Left kidney (tissue), 1 donor: ENCODE measurements at regions not wholly inside any gene's neighbourhood (a gene's known extent, or its start where the extent isn't known, plus 50 kb on each side); places are given as distances from the start of the nearest gene placed in this dataset.
"Not testable (repeated sequence)": the region's sequence is repeated elsewhere in the genome, so short reads cannot be mapped to it uniquely, and the experiment has no call there.

ENCODE experiments used
- DNase-seq: peaks from one replicate; pipeline ENCODE4 v3.0.0-alpha.2; 2013

- DNase-seq: not testable (repeated sequence)
These were observed 180.7 kb upstream of the TMEM196 start for GRCh38 chr7:19954166-19954565.

GRCh38 chr7:19953411-19953810 is 180.0 kb upstream of the TMEM196 start:
- not testable (repeated sequence) for DNase-seq

- no peak for DNase-seq
These were observed 174.7 kb upstream of the TMEM196 start for GRCh38 chr7:19948160-19948559.

GRCh38 chr7:19944363-19945120 is 171.1 kb upstream of the TMEM196 start:
- no peak for DNase-seq

GRCh38 chr7:19939746-19940145 is 166.3 kb upstream of the TMEM196 start:
- DNase-seq: no peak

GRCh38 chr7:19932549-19933249 is 159.3 kb upstream of the TMEM196 start:
- no peak for DNase-seq

GRCh38 chr7:19930851-19931250 is 157.4 kb upstream of the TMEM196 start:
- no peak for DNase-seq

GRCh38 chr7:19930051-19930450 is 156.6 kb upstream of the TMEM196 start:
- DNase-seq: no peak

- DNase-seq: no peak
These were observed 154.8 kb upstream of the TMEM196 start for GRCh38 chr7:19928247-19928646.

- no peak for DNase-seq
These were observed 147.3 kb upstream of the TMEM196 start for GRCh38 chr7:19920705-19921104.

GRCh38 chr7:19920166-19920565 is 146.7 kb upstream of the TMEM196 start:
- no peak for DNase-seq

- peak; percentile 12 for DNase-seq
These were observed 146.1 kb upstream of the TMEM196 start for GRCh38 chr7:19919261-19920095.

- no peak for DNase-seq
These were observed 142.6 kb upstream of the TMEM196 start for GRCh38 chr7:19916046-19916445.

GRCh38 chr7:19915596-19915995 is 142.2 kb upstream of the TMEM196 start:
- DNase-seq: no peak

GRCh38 chr7:19914866-19915265 is 141.4 kb upstream of the TMEM196 start:
- no peak for DNase-seq

GRCh38 chr7:19900118-19900517 is 126.7 kb upstream of the TMEM196 start:
- no peak for DNase-seq

GRCh38 chr7:19899529-19899928 is 126.1 kb upstream of the TMEM196 start:
- DNase-seq: no peak

- not testable (repeated sequence) for DNase-seq
These were observed 109.5 kb upstream of the TMEM196 start for GRCh38 chr7:19882893-19883292.

GRCh38 chr7:19872094-19872493 is 98.7 kb upstream of the TMEM196 start:
- DNase-seq: no peak

GRCh38 chr7:19871102-19871501 is 97.7 kb upstream of the TMEM196 start:
- DNase-seq: no peak

GRCh38 chr7:19869979-19870378 is 96.6 kb upstream of the TMEM196 start:
- no peak for DNase-seq

- no peak for DNase-seq
These were observed 79.9 kb upstream of the TMEM196 start for GRCh38 chr7:19853261-19853832.
